ENCODE measurements at regions not wholly inside any gene's neighbourhood (a gene's known extent, or its start where the extent isn't known, plus 50 kb on each side); places are given as distances from the start of the nearest gene placed in this dataset.

- Histone ChIP-seq H3K4me3 (no peak overlapping the region), H3K27me3 (no peaks in the 10 kb centered on the region), H3K4me1 (no peaks in the 10 kb centered on the region), H3K9me3 (no peaks in the 10 kb centered on the region), H3K27ac (no peak overlapping the region), H3K36me3 (no peaks in the 10 kb centered on the region)
- ATAC-seq (no peak), DNase-seq (no peak)
- intact Hi-C loops (cut with DNase I; ENCODE audit: low total_unique reads) = no loop called here
- in situ Hi-C loops (cut with MboI; ENCODE audit: low sequenced_read_pairs in 4 of 4) = no loop called here
- TF ChIP-seq CTCF (IDR thresholded peaks at IDR 0.05 in 4 of 5, conservative IDR thresholded peaks at IDR 0.05 in 1 of 5) (no peak), POLR2A (IDR thresholded peaks at IDR 0.05) (no peak)
Observed at GRCh38 chr13:30025351-30025750, 174.9 kb upstream of the UBL3 start.

DNA sequence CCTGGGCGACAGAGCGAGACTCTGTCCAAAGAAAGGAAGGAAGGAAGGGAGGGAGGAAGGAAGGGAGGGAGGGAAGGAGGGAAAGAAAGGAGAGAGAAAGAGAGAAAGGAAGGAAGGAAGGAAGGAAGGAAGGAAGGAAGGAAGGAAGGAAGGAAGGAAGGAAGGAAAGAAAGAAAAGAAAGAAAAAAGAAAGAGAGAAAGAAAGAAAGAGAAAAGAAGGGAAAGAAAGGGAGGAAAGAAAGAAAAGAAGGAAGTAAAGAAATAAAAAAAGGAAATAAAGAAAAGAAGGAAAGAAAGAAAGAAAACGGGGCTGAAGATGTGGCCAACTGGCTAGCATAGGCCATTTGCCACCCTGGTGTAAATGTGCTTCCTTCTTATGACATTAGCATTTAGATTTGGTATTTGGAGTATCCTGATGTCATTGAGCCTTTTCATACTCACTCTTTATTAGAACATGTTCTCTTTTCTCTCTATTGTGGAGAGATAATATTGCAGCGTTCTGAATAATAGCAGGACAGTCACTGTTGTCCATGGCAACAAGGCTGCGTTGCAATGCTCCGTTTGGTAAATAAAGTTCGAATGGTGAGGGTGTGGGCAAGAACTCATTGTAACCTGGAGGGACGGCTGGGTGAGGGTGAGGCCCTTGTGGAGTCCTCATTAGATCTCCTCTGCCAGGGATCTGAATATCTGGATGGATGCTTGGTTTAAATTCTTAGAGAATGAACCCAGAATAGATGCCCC is 173.9 kb upstream of the UBL3 start:
- Histone ChIP-seq H3K4me1 (no peaks in the 10 kb centered on the region), H3K27me3 (no peaks in the 10 kb centered on the region), H3K36me3 (no peaks in the 10 kb centered on the region), H3K9me3 (no peaks in the 10 kb centered on the region), H3K4me3 (no peak overlapping the region), H3K27ac (no peak overlapping the region)
- no peak for DNase-seq
- intact Hi-C loops (cut with DNase I; ENCODE audit: low total_unique reads) = no loop called here
- TF ChIP-seq POLR2A (IDR thresholded peaks at IDR 0.05) = no peak
- no peak for TF ChIP-seq CTCF (IDR thresholded peaks at IDR 0.05 in 4 of 5, conservative IDR thresholded peaks at IDR 0.05 in 1 of 5)
- in situ Hi-C loops (cut with MboI; ENCODE audit: low sequenced_read_pairs in 4 of 4) = no loop called here
- no peak for ATAC-seq

GRCh38 chr13:30023196-30023895 is 172.9 kb upstream of the UBL3 start:
- Histone ChIP-seq H3K4me3 (no peak overlapping the region), H3K36me3 (no peaks in the 10 kb centered on the region), H3K27ac (no peak overlapping the region), H3K27me3 (no peaks in the 10 kb centered on the region), H3K9me3 (no peaks in the 10 kb centered on the region), H3K4me1 (no peaks in the 10 kb centered on the region)
- no peak for ATAC-seq
- TF ChIP-seq POLR2A (IDR thresholded peaks at IDR 0.05) (no peak), CTCF (IDR thresholded peaks at IDR 0.05 in 4 of 5, conservative IDR thresholded peaks at IDR 0.05 in 1 of 5) (no peak)
- no peak for DNase-seq
- in situ Hi-C loops (cut with MboI; ENCODE audit: low sequenced_read_pairs in 4 of 4) = no loop called here
- intact Hi-C loops (cut with DNase I; ENCODE audit: low total_unique reads) = no loop called here

GRCh38 chr13:30022796-30023195 is 172.4 kb upstream of the UBL3 start:
- Histone ChIP-seq H3K27me3 (no peaks in the 10 kb centered on the region), H3K27ac (no peak overlapping the region), H3K9me3 (no peaks in the 10 kb centered on the region), H3K36me3 (no peaks in the 10 kb centered on the region), H3K4me1 (no peaks in the 10 kb centered on the region), H3K4me3 (no peak overlapping the region)
- in situ Hi-C loops (cut with MboI; ENCODE audit: low sequenced_read_pairs in 4 of 4) = no loop called here
- intact Hi-C loops (cut with DNase I; ENCODE audit: low total_unique reads) = no loop called here
- TF ChIP-seq POLR2A (IDR thresholded peaks at IDR 0.05) (no peak), CTCF (IDR thresholded peaks at IDR 0.05 in 4 of 5, conservative IDR thresholded peaks at IDR 0.05 in 1 of 5) (no peak)
- DNase-seq (no peak), ATAC-seq (no peak)

Measured in gastrocnemius medialis (tissue), 4 donors.